ENCODE measurements at regions not wholly inside any gene's neighbourhood (a gene's known extent, or its start where the extent isn't known, plus 50 kb on each side); places are given as distances from the start of the nearest gene placed in this dataset.

DNA sequence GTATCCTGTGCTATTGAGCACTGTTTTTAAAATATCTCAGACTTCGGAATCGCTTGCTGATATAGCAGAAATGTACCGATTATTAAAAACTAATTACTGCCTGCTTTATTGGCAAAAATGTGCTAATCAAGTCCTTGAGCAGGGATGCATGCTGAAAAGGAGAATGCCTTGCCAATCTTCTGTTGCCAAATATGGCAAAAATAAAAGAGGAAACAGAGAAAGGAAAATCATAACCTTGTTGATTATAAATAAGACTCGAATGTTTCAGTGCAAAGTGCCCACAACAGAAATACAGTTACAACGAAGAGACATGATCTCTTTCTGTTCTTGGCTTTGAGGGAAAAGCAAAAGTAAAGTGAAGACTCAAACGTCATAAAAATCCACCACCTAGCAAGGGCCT is 248.5 kb downstream of the TMEM182 start:
- TF ChIP-seq, protein P1, sequence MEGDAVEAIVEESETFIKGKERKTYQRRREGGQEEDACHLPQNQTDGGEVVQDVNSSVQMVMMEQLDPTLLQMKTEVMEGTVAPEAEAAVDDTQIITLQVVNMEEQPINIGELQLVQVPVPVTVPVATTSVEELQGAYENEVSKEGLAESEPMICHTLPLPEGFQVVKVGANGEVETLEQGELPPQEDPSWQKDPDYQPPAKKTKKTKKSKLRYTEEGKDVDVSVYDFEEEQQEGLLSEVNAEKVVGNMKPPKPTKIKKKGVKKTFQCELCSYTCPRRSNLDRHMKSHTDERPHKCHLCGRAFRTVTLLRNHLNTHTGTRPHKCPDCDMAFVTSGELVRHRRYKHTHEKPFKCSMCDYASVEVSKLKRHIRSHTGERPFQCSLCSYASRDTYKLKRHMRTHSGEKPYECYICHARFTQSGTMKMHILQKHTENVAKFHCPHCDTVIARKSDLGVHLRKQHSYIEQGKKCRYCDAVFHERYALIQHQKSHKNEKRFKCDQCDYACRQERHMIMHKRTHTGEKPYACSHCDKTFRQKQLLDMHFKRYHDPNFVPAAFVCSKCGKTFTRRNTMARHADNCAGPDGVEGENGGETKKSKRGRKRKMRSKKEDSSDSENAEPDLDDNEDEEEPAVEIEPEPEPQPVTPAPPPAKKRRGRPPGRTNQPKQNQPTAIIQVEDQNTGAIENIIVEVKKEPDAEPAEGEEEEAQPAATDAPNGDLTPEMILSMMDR (conservative IDR thresholded peaks at IDR 0.05; ENCODE audit: low read depth, low read length): no peak
- TF ChIP-seq POLR2A (IDR thresholded peaks at IDR 0.05; ENCODE audit: low read depth, low read length) (no peak), SMC3 (IDR thresholded peaks at IDR 0.05; ENCODE audit: low read depth, low read length) (no peak), MAZ (IDR thresholded peaks at IDR 0.05; ENCODE audit: borderline replicate concordance, low read depth, low read length) (no peak), RAD21 (IDR thresholded peaks at IDR 0.05; ENCODE audit: low read length) (no peak), RCOR1 (IDR thresholded peaks at IDR 0.05; ENCODE audit: insufficient replicate concordance, low read length) (no peak), CEBPB (IDR thresholded peaks at IDR 0.05; ENCODE audit: low read depth, low read length) (no peak)
- TF ChIP-seq, protein P2, sequence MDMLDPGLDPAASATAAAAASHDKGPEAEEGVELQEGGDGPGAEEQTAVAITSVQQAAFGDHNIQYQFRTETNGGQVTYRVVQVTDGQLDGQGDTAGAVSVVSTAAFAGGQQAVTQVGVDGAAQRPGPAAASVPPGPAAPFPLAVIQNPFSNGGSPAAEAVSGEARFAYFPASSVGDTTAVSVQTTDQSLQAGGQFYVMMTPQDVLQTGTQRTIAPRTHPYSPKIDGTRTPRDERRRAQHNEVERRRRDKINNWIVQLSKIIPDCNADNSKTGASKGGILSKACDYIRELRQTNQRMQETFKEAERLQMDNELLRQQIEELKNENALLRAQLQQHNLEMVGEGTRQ (IDR thresholded peaks at IDR 0.05; ENCODE audit: low read depth, low read length): no peak
